Smooth muscle cell (in vitro differentiated cells): ENCODE measurements at regions not wholly inside any gene's neighbourhood (a gene's known extent, or its start where the extent isn't known, plus 50 kb on each side); places are given as distances from the start of the nearest gene placed in this dataset.

ENCODE experiments used
- DNase-seq: peaks from one replicate; lab custom pipeline; 2025; ENCODE audit not compliant: unreplicated experiment; lab: John Stamatoyannopoulos, UW
- H2AFZ ChIP-seq: fragments of 200-600 bp; sonication (generic); 2 replicates; pipeline ENCODE4 v1.6.0; 2016; ENCODE audit warnings: antibody characterized with exemption, low read depth, mild to moderate bottlenecking
- H3F3A ChIP-seq: fragments of 200-600 bp; sonication (generic); 2 replicates; pipeline ENCODE4 v1.6.0; 2017; ENCODE audit warnings: antibody characterized with exemption, low read depth
- H3K27ac ChIP-seq: fragments of 200-600 bp; sonication (generic); 2 replicates; pipeline ENCODE4 v1.5.1; 2016; ENCODE audit warnings: low read depth, mild to moderate bottlenecking
- H3K27me3 ChIP-seq: fragments of 200-600 bp; sonication (generic); 2 replicates; pipeline ENCODE4 v1.6.1; 2016; ENCODE audit warnings: low read depth, mild to moderate bottlenecking
- H3K36me3 ChIP-seq: fragments of 200-600 bp; sonication (generic); 2 replicates; pipeline ENCODE4 v1.5.1; 2016; ENCODE audit warnings: low read depth
- H3K4me1 ChIP-seq: fragments of 200-600 bp; sonication (generic); 2 replicates; pipeline ENCODE4 v1.5.1; 2016; ENCODE audit warnings: low read depth
- H3K4me2 ChIP-seq: fragments of 200-600 bp; sonication (generic); 2 replicates; pipeline ENCODE4 v1.6.0; 2016; ENCODE audit warnings: mild to moderate bottlenecking
- H3K4me3 ChIP-seq: fragments of 200-600 bp; sonication (generic); 2 replicates; pipeline ENCODE4 v1.5.1; 2016; ENCODE audit warnings: mild to moderate bottlenecking
- H3K79me2 ChIP-seq: fragments of 200-600 bp; sonication (generic); 2 replicates; pipeline ENCODE4 v1.6.0; 2016; ENCODE audit warnings: low read depth, mild to moderate bottlenecking
- H3K9ac ChIP-seq: fragments of 200-600 bp; sonication (generic); 2 replicates; pipeline ENCODE4 v1.6.0; 2016; ENCODE audit warnings: low read depth
- H3K9me3 ChIP-seq: fragments of 200-600 bp; sonication (generic); replicated peaks from 2 replicates; pipeline ENCODE4 v1.5.1; 2016; ENCODE audit warnings: low read depth
- H4K20me1 ChIP-seq: fragments of 200-600 bp; sonication (generic); 2 replicates; pipeline ENCODE4 v1.6.0; 2016; ENCODE audit warnings: low read depth
- WGBS: methylation state at CpG from one replicate; pipeline ENCODE4 v1.1.7; 2016; ENCODE audit warnings: low lambda C conversion rate; 5-methylcytosine and 5-hydroxymethylcytosine counted together
- TF ChIP-seq, protein P1 (sequence below): fragments of 200-600 bp; sonication (generic); IDR thresholded peaks from 2 replicates; pipeline ENCODE4 v1.5.1; 2017; ENCODE audit warnings: borderline replicate concordance, mild to moderate bottlenecking, antibody characterized with exemption; ENCODE audit not compliant: insufficient read depth, poor library complexity, severe bottlenecking

DNA sequence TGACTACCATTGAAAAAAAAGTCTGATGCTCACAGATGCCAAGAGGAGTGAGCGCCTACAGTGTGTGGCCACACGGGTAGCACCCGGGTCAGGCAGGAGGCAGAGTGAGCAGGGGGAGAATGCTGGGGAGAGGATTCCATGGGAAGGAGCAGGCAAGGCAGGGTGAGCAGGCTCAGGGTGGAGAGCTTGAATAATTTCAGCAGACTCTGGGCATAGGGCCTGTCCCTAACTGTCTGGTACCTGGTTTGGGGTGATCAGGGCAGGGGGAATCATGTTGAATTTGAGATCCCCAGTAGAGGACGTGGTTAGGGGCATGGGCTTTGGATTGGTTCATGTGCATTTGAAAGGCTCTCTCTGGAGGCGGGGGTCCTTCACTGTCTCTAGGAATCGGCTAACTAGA lies 51.2 kb upstream of the TLR3 start:
- 93% methylated on average over 6 of the region's 6 CpGs for WGBS
- Histone ChIP-seq H3K36me3 (no peaks in the 10 kb centered on the region), H3K27ac (no peak overlapping the region)

DNA sequence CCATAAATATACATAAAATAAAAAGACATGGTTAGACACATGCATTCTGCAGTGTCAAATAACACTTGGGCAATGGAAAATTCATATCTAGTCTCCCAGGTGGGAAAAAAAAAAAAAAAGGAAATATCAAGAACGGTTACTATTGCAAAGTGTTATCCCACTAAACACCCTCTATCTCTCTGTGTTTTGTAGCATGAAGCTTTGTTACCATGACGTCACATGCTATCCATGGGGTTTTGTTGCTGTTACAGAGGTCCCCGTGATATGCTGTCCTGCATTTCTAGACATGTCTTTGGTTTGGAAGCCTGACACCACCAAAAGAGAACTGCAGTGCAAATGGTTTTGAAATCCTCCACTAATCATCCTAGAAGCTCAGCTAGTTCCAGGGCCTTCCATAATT lies 50.7 kb upstream of the TLR3 start:
- no peak overlapping the region for H2AFZ ChIP-seq
- WGBS = 65% methylated on average over 3 of the region's 3 CpGs
- no peaks in the 10 kb centered on the region for H4K20me1 ChIP-seq
- H3K27me3 ChIP-seq = no peaks in the 10 kb centered on the region
- H3K4me3 ChIP-seq = no peak overlapping the region
- no peak for DNase-seq
- TF ChIP-seq, protein P1, sequence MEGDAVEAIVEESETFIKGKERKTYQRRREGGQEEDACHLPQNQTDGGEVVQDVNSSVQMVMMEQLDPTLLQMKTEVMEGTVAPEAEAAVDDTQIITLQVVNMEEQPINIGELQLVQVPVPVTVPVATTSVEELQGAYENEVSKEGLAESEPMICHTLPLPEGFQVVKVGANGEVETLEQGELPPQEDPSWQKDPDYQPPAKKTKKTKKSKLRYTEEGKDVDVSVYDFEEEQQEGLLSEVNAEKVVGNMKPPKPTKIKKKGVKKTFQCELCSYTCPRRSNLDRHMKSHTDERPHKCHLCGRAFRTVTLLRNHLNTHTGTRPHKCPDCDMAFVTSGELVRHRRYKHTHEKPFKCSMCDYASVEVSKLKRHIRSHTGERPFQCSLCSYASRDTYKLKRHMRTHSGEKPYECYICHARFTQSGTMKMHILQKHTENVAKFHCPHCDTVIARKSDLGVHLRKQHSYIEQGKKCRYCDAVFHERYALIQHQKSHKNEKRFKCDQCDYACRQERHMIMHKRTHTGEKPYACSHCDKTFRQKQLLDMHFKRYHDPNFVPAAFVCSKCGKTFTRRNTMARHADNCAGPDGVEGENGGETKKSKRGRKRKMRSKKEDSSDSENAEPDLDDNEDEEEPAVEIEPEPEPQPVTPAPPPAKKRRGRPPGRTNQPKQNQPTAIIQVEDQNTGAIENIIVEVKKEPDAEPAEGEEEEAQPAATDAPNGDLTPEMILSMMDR = no peak
- no peak overlapping the region for H3K27ac ChIP-seq
- H3K4me2 ChIP-seq = no peak overlapping the region
- no peak overlapping the region for H3K9ac ChIP-seq
- H3K36me3 ChIP-seq = no peaks in the 10 kb centered on the region
- no peaks in the 10 kb centered on the region for H3F3A ChIP-seq
- no peaks in the 10 kb centered on the region for H3K9me3 ChIP-seq
- H3K4me1 ChIP-seq = peaks cover 10% of the 10 kb centered on the region
- no peaks in the 10 kb centered on the region for H3K79me2 ChIP-seq

More for the DNA sequence above, 51.2 kb upstream of the TLR3 start:
- Histone ChIP-seq H2AFZ (no peak overlapping the region), H3K4me2 (no peak overlapping the region), H3K4me1 (peaks cover 10% of the 10 kb centered on the region), H3F3A (no peaks in the 10 kb centered on the region), H3K9ac (no peak overlapping the region), H4K20me1 (no peaks in the 10 kb centered on the region), H3K4me3 (no peak overlapping the region), H3K9me3 (no peaks in the 10 kb centered on the region), H3K79me2 (no peaks in the 10 kb centered on the region), H3K27me3 (no peaks in the 10 kb centered on the region)
- TF ChIP-seq, protein P1 = no peak
- DNase-seq = no peak

DNA sequence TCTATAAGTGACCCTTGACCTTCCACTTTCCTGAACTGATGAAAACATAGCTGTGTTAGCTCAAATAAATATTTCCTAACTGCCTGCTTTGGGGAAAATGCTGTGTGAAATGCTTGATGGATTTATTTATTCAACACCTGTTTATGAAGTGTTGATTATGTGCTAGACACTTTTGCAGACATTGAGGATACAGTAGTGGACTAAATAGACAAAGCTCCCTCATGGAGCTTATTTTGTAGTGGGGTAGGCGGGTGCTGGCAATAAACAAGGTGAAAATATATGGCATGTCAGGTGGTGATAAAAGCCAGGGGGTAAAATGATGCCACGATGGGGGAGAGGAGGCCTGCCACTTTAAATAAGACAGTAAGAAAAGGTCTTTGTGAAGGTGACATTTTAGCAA lies 50.2 kb upstream of the TLR3 start:
- H3F3A ChIP-seq = no peaks in the 10 kb centered on the region
- H3K4me3 ChIP-seq = no peak overlapping the region
- H3K4me1 ChIP-seq = peaks cover 5% of the 10 kb centered on the region
- DNase-seq = no peak
- no peaks in the 10 kb centered on the region for H3K9me3 ChIP-seq
- WGBS = 83% methylated on average over 2 of the region's 2 CpGs
- no peaks in the 10 kb centered on the region for H3K36me3 ChIP-seq
- H3K79me2 ChIP-seq = no peaks in the 10 kb centered on the region
- TF ChIP-seq, protein P1 = no peak
- H3K9ac ChIP-seq = no peak overlapping the region
- no peaks in the 10 kb centered on the region for H4K20me1 ChIP-seq
- H3K27ac ChIP-seq = no peak overlapping the region
- H2AFZ ChIP-seq = no peak overlapping the region
- H3K4me2 ChIP-seq = no peak overlapping the region
- H3K27me3 ChIP-seq = no peaks in the 10 kb centered on the region
